ENCODE measurements at regions not wholly inside any gene's neighbourhood (a gene's known extent, or its start where the extent isn't known, plus 50 kb on each side); places are given as distances from the start of the nearest gene placed in this dataset.
A peak's percentile ranks its signal among the peaks of the same experiment; 100 is the strongest.
"Not testable (repeated sequence)": the region's sequence is repeated elsewhere in the genome, so short reads cannot be mapped to it uniquely, and the experiment has no call there.

DNA sequence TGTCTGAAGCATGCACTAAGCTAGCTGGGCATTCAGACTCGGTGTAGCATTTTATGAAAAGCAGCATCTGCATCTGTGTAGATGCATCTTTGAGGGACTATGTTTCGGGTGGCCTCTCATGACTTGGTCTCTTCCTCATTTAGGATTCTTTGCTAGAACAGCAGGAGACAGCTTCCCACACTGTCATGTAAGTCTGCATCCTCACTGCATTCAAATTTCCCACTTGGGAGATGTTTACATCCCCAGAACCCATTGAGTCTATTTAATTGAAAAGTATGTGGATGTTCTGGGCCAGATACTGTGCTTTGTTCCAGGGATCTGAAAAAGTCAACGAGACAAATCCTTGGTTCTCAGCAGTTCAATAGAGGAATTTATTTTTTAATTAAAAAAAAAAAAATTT, 198.6 kb upstream of the EEF2KMT start:
- Mint-ChIP-seq H3K4me3 (no peak overlapping the region), H3K4me1 (no peaks in the 10 kb centered on the region), H3K36me3 (ENCODE audit: low read depth) (no peaks in the 10 kb centered on the region), H3K9me3 (no peaks in the 10 kb centered on the region), H3K27ac (no peak overlapping the region), H3K27me3 (no peaks in the 10 kb centered on the region)
- POLR2A ChIA-PET: no interaction called here
- CTCF ChIA-PET: no interaction called here
- DNase-seq: no peak

GRCh38 chr16:5295304-5295703, 197.7 kb upstream of the EEF2KMT start:
- H3K27ac Mint-ChIP-seq; CTCF ChIA-PET; H3K4me3 Mint-ChIP-seq; DNase-seq; H3K4me1 Mint-ChIP-seq; H3K36me3 Mint-ChIP-seq (ENCODE audit: low read depth); H3K27me3 Mint-ChIP-seq; H3K9me3 Mint-ChIP-seq; POLR2A ChIA-PET: not testable (repeated sequence)

DNA sequence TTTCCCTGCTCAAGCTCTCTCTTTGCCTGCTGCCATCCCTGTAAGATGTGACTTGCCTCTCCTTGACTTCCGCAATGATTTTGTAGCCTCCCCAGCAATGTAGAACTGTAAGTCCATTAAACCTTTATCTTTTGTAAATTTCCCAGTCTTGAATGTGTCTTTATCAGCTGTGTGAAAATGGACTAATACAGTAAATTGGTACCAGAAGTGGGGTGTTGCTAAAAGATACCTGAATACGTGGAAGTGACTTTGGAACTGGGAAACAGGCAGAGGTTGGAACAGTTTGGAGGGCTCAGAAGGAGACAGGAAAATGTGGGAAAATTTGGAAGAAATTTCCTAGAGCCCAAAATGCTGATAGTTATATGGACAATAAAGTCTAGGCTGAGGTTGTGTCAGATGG, 184.6 kb upstream of the EEF2KMT start:
- H3K9me3 Mint-ChIP-seq: peaks cover 36% of the 10 kb centered on the region
- POLR2A ChIA-PET; H3K36me3 Mint-ChIP-seq (ENCODE audit: low read depth); CTCF ChIA-PET; DNase-seq; H3K4me3 Mint-ChIP-seq; H3K27me3 Mint-ChIP-seq; H3K27ac Mint-ChIP-seq; H3K4me1 Mint-ChIP-seq: not testable (repeated sequence)

- no peaks in the 10 kb centered on the region for H3K9me3 Mint-ChIP-seq
- H3K36me3 Mint-ChIP-seq (ENCODE audit: low read depth): no peaks in the 10 kb centered on the region
- no peak overlapping the region for H3K27ac Mint-ChIP-seq
- peaks cover 2% of the 10 kb centered on the region for H3K27me3 Mint-ChIP-seq
- H3K4me1 Mint-ChIP-seq: no peaks in the 10 kb centered on the region
- ChIA-PET CTCF (no interaction called here), POLR2A (no interaction called here)
- no peak for DNase-seq
- H3K4me3 Mint-ChIP-seq: no peak overlapping the region
These were observed 159.9 kb upstream of the EEF2KMT start for GRCh38 chr16:5257462-5257861.

DNA sequence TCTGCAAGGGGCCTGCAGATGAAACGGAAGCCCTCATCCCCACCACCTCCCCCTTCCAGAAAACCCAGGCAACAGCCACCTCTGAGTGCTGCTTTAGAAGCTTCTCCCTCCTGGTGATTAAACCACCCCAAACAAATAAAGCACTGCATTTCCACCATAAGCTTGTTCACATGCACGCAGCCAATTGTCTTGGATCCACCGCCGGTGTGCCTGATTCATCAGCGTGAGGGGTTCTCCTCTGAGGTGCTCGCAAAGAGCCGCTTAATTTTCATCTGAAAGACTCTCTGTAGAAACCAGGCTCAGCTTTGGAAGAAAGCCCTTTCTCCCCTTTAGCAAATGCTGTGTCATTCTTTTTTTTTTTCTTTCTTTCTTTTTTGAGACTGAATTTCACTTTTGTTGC, 155.2 kb upstream of the EEF2KMT start:
- ChIA-PET POLR2A (no interaction called here), CTCF (no interaction called here)
- H3K4me1 Mint-ChIP-seq: no peaks in the 10 kb centered on the region
- H3K27me3 Mint-ChIP-seq: peaks cover 2% of the 10 kb centered on the region
- no peaks in the 10 kb centered on the region for H3K9me3 Mint-ChIP-seq
- DNase-seq: no peak
- no peaks in the 10 kb centered on the region for H3K36me3 Mint-ChIP-seq (ENCODE audit: low read depth)
- H3K4me3 Mint-ChIP-seq: no peak overlapping the region
- H3K27ac Mint-ChIP-seq: no peak overlapping the region

- DNase-seq; H3K4me1 Mint-ChIP-seq; H3K27me3 Mint-ChIP-seq; H3K4me3 Mint-ChIP-seq; H3K9me3 Mint-ChIP-seq; CTCF ChIA-PET; H3K36me3 Mint-ChIP-seq (ENCODE audit: low read depth); POLR2A ChIA-PET; H3K27ac Mint-ChIP-seq: not testable (repeated sequence)
These were observed 149.8 kb upstream of the EEF2KMT start for GRCh38 chr16:5247403-5247802.

GRCh38 chr16:5240278-5240626, 142.7 kb upstream of the EEF2KMT start:
- DNase-seq; H3K4me3 Mint-ChIP-seq; POLR2A ChIA-PET; H3K9me3 Mint-ChIP-seq; H3K4me1 Mint-ChIP-seq; H3K27ac Mint-ChIP-seq; H3K36me3 Mint-ChIP-seq (ENCODE audit: low read depth): not testable (repeated sequence)
- CTCF ChIA-PET: interaction anchor here (2.6 kb wide), 1 partner anchor 376 kb away, joined by 7 read pairs; no protein-coding TSS in a partner anchor
- H3K27me3 Mint-ChIP-seq: peaks cover 15% of the 10 kb centered on the region

DNA sequence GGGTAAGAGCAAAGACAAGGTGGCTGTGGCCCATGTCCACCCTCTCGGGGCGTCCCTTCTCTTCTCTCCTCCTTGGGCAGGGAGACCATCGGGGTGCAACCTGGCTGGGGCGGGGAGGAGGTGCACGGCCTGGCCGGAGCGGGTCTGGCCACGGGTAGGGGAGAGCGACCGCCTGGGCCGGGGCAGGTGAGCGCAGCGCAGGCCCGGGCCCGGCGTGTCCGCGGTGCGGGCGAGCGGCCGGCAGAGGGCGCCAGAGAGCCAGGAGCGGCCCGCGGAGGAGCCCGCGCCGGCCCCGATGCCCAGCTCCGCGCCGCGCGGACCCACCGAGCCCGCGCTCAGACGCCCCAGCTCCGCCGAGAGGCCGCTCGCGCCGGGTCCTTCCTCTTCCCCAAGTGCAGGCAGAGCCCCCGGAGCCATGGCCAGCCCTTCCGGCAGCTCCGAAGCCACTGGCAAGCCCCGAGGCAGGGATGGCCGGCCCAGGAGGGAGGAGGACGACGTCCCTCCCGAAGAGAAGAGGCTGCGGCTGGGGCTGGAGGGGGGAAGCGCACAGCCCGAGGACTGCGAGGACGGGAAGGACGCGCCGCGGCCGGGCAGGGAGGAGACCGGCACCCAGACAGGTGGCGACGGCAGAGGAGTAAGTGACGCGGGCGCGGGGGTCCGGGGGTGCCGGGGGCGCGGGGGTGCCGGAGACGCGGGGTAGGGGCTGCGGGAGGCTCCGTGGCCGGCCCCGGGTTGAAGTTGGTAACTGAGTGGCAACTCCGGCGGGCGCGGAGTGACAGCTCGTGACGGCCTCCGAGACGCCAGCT, 142.1 kb upstream of the EEF2KMT start:
- POLR2A ChIA-PET; H3K27ac Mint-ChIP-seq; H3K36me3 Mint-ChIP-seq (ENCODE audit: low read depth); H3K9me3 Mint-ChIP-seq; H3K4me1 Mint-ChIP-seq; H3K4me3 Mint-ChIP-seq: not testable (repeated sequence)
- peak; percentile 47 for DNase-seq
- CTCF ChIA-PET: interaction anchor here (0.6 to 2.6 kb wide), 4 partner anchors 14 to 376 kb away, joined by 3 to 7 read pairs (median 4); no protein-coding TSS in a partner anchor
- peaks cover 15% of the 10 kb centered on the region for H3K27me3 Mint-ChIP-seq

GRCh38 chr16:5235119-5235518, 137.5 kb upstream of the EEF2KMT start:
- H3K4me3 Mint-ChIP-seq: no peak overlapping the region
- H3K4me1 Mint-ChIP-seq: peaks cover 1% of the 10 kb centered on the region
- no peaks in the 10 kb centered on the region for H3K36me3 Mint-ChIP-seq (ENCODE audit: low read depth)
- H3K27ac Mint-ChIP-seq: no peak overlapping the region
- CTCF ChIA-PET: no interaction called here
- H3K9me3 Mint-ChIP-seq: no peaks in the 10 kb centered on the region
- no peak for DNase-seq
- POLR2A ChIA-PET: no interaction called here
- peaks cover 4% of the 10 kb centered on the region for H3K27me3 Mint-ChIP-seq

DNA sequence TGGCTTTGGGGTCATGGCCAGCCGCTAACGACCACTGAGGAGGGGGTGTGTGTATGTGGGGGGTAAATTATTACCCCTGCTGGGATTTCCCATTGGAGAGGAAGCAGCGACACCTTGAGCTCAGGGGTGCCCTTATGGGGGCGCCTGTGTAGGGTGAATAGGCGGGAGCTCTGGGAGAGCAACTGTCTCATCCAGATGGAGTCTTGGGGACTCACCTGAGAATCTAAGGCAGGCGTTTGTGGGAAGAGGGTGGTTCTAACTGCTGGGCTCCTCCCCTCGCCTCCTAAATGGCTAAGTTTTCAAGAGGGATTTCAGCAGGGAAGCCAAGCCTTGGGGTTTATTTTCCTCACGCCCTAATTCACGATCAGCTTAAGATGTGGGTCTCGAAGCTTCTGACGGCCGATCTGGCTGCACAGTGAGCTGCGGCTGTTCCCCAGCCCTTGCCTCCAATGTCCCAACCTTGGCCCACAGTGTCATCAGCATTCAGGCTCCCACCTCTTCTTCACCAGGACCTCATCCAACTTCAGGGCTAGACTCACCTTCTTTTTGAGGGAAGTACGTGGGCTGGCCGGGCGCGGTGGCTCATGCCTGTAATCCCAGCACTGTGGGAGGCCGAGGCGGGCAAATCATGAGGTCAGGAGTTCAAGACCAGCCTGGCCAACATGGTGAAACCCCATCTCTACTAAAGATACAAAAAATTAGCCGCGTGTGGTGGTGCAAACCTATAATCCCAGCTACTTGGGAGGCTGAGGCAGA, 136.9 kb upstream of the EEF2KMT start:
- ChIA-PET POLR2A (no interaction called here), CTCF (no interaction called here)
- no peak for DNase-seq
- H3K36me3 Mint-ChIP-seq (ENCODE audit: low read depth): no peaks in the 10 kb centered on the region
- H3K4me3 Mint-ChIP-seq: no peak overlapping the region
- peaks cover 4% of the 10 kb centered on the region for H3K27me3 Mint-ChIP-seq
- no peak overlapping the region for H3K27ac Mint-ChIP-seq
- no peaks in the 10 kb centered on the region for H3K9me3 Mint-ChIP-seq
- peaks cover 1% of the 10 kb centered on the region for H3K4me1 Mint-ChIP-seq

DNA sequence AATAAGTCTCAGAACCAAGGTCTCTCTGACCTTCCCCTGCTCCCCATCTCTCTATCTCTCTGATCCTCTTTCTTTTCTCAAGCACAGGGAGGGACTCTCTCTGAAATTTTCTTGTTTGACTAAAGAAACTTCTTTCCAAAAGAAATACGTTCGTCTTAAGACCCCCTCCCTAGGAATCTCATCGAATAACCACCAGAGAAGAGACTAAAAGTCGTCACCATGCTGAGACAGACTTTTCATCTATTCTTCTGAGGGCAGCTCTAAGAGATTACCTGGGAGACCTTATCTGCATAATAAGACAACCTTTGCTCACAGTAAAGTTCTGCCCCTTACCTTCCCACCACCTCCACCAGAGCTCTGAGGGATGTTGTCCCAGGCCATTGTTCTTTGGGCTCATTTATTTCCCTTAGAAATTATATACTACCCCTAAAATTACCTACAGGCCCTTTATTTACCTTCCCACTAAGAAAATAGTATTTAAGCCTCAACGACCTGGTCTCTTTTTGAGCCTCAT, 133.7 kb upstream of the EEF2KMT start:
- Mint-ChIP-seq H3K27me3 (no peaks in the 10 kb centered on the region), H3K4me3 (no peak overlapping the region), H3K27ac (no peak overlapping the region), H3K9me3 (no peaks in the 10 kb centered on the region), H3K4me1 (no peaks in the 10 kb centered on the region), H3K36me3 (ENCODE audit: low read depth) (no peaks in the 10 kb centered on the region)
- no peak for DNase-seq
- ChIA-PET CTCF (no interaction called here), POLR2A (no interaction called here)

- ChIA-PET POLR2A (no interaction called here), CTCF (no interaction called here)
- H3K27ac Mint-ChIP-seq: no peak overlapping the region
These were observed 130.8 kb upstream of the EEF2KMT start for GRCh38 chr16:5228369-5228768.

GRCh38 chr16:5225931-5226655, 128.5 kb upstream of the EEF2KMT start:
- POLR2A ChIA-PET: no interaction called here
- CTCF ChIA-PET: interaction anchor here (1.3 kb wide), 1 partner anchor 14 kb away, joined by 4 read pairs; no protein-coding TSS in a partner anchor

More at GRCh38 chr16:5228369-5228768, 130.8 kb upstream of the EEF2KMT start:
- no peak for DNase-seq
- Mint-ChIP-seq H3K9me3 (no peaks in the 10 kb centered on the region), H3K27me3 (no peaks in the 10 kb centered on the region), H3K4me1 (no peaks in the 10 kb centered on the region), H3K4me3 (no peak overlapping the region), H3K36me3 (ENCODE audit: low read depth) (no peaks in the 10 kb centered on the region)

More at GRCh38 chr16:5225931-5226655, 128.5 kb upstream of the EEF2KMT start:
- Mint-ChIP-seq H3K9me3 (no peaks in the 10 kb centered on the region), H3K36me3 (ENCODE audit: low read depth) (no peaks in the 10 kb centered on the region), H3K27ac (no peak overlapping the region), H3K27me3 (no peaks in the 10 kb centered on the region), H3K4me3 (no peak overlapping the region), H3K4me1 (no peaks in the 10 kb centered on the region)
- no peak for DNase-seq
